ELR (cell line): ENCODE measurements at regions not wholly inside any gene's neighbourhood (a gene's known extent, or its start where the extent isn't known, plus 50 kb on each side); places are given as distances from the start of the nearest gene placed in this dataset.
A peak's percentile ranks its signal among the peaks of the same experiment; 100 is the strongest.

Source experiments
- DNase-seq: peaks from one replicate; pipeline ENCODE4 v3.0.0-alpha.2; 2015; ENCODE audit warnings: low read depth

GRCh38 chr2:79355569-79355968, 157.3 kb upstream of the CTNNA2 start:
- no peak for DNase-seq

GRCh38 chr2:79327460-79327859, 167.9 kb upstream of the REG3A start:
- DNase-seq = no peak

- no peak for DNase-seq
These were observed 161.3 kb upstream of the REG3A start for GRCh38 chr2:79320871-79321270.

GRCh38 chr2:79294994-79295393, 135.4 kb upstream of the REG3A start:
- DNase-seq = no peak

- DNase-seq = no peak
These were observed 133.4 kb upstream of the REG3A start for GRCh38 chr2:79292958-79293315.

- DNase-seq = no peak
These were observed 132.8 kb upstream of the REG3A start for GRCh38 chr2:79292239-79292957.

GRCh38 chr2:79275863-79276262, 116.3 kb upstream of the REG3A start:
- DNase-seq = no peak

GRCh38 chr2:79275197-79275596, 115.6 kb upstream of the REG3A start:
- no peak for DNase-seq

GRCh38 chr2:79272616-79273015, 113.1 kb upstream of the REG3A start:
- DNase-seq = no peak

- no peak for DNase-seq
These were observed 111.9 kb upstream of the REG3A start for GRCh38 chr2:79271456-79271855.

GRCh38 chr2:79260848-79261247, 101.3 kb upstream of the REG3A start:
- no peak for DNase-seq

GRCh38 chr2:79259959-79260358, 100.4 kb upstream of the REG3A start:
- DNase-seq = no peak

- DNase-seq = no peak
These were observed 99.7 kb upstream of the REG3A start for GRCh38 chr2:79259296-79259695.

- no peak for DNase-seq
These were observed 93.8 kb upstream of the REG3A start for GRCh38 chr2:79253243-79253774.

- no peak for DNase-seq
These were observed 91.1 kb upstream of the REG3A start for GRCh38 chr2:79250656-79251055.

- DNase-seq = no peak
These were observed 89.2 kb upstream of the REG3A start for GRCh38 chr2:79248776-79249175.

GRCh38 chr2:79235135-79235534, 75.6 kb upstream of the REG3A start:
- DNase-seq = peak; percentile 0

- no peak for DNase-seq
These were observed 64.0 kb upstream of the REG3A start for GRCh38 chr2:79223539-79223938.

- peak; percentile 42 for DNase-seq
These were observed 59.9 kb upstream of the REG3A start for GRCh38 chr2:79219383-79219988.

GRCh38 chr2:79210274-79210917, 50.8 kb upstream of the REG3A start:
- no peak for DNase-seq
